ENCODE measurements at regions not wholly inside any gene's neighbourhood (a gene's known extent, or its start where the extent isn't known, plus 50 kb on each side); places are given as distances from the start of the nearest gene placed in this dataset.

DNA sequence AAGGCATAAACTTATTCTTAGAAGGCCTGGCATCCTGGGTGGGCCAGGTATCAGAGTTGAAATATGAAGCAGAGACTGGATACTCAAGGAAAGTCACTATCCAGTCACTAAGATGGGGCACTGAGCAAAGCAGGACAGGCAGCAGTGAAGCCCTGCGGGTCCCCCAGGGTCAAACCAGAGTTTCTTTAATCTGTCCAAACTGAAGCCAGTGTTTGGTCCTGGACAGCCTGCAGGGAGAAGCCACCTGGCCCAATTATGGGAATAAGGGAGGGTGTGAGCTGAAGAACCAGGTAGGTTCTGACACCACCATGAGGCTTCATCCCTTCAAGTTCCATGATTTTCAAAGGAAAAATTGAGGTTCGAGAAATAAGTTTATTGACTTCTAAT, 109.7 kb upstream of the FOXN2 start:
- no peak for TF ChIP-seq EZH2 (IDR thresholded peaks at IDR 0.05)
- TF ChIP-seq POLR2AphosphoS5 (IDR thresholded peaks at IDR 0.05; ENCODE audit: borderline replicate concordance, low read depth, low read length) = no peak
- no peak for TF ChIP-seq FOXP2 (optimal IDR thresholded peaks at IDR 0.05; ENCODE audit: control extremely low read depth, extremely low read length, insufficient read depth)

Measured in SK-N-MC (cell line).